Neural crest cell (in vitro differentiated cells): ENCODE measurements at regions not wholly inside any gene's neighbourhood (a gene's known extent, or its start where the extent isn't known, plus 50 kb on each side); places are given as distances from the start of the nearest gene placed in this dataset.
"Not testable (repeated sequence)": the region's sequence is repeated elsewhere in the genome, so short reads cannot be mapped to it uniquely, and the experiment has no call there.

ENCODE experiments used
- DNase-seq: peaks from one replicate; pipeline ENCODE4 v3.0.0; 2021; ENCODE audit warnings: low read depth, mixed read lengths, low spot score
- H3K27ac Mint-ChIP-seq: one replicate; pipeline ENCODE4 v1.8.0; 2021; ENCODE audit warnings: mild to moderate bottlenecking, mixed read lengths; ENCODE audit not compliant: unreplicated experiment
- H3K27me3 Mint-ChIP-seq: 2 replicates; pipeline ENCODE4 v1.8.0; 2021; ENCODE audit warnings: low read depth, mild to moderate bottlenecking, mixed read lengths
- H3K36me3 Mint-ChIP-seq: 2 replicates; pipeline ENCODE4 v1.8.0; 2021; ENCODE audit warnings: low read depth, mild to moderate bottlenecking, mixed read lengths
- H3K4me1 Mint-ChIP-seq: 2 replicates; pipeline ENCODE4 v1.8.0; 2021; ENCODE audit warnings: mixed read lengths
- H3K4me3 Mint-ChIP-seq: one replicate; pipeline ENCODE4 v1.8.0; 2021; ENCODE audit warnings: mild to moderate bottlenecking, mixed read lengths
- H3K9me3 Mint-ChIP-seq: 2 replicates; pipeline ENCODE4 v1.8.0; 2021; ENCODE audit warnings: mixed read lengths
- CTCF ChIP-seq: fragments of 200-600 bp; sonication (generic); conservative IDR thresholded peaks from 2 replicates; pipeline ENCODE4 v1.5.0; 2021; ENCODE audit warnings: antibody characterized with exemption, mild to moderate bottlenecking

- no peak for TF ChIP-seq CTCF
- Mint-ChIP-seq H3K4me1 (peaks cover 10% of the 10 kb centered on the region), H3K27ac (no peak overlapping the region), H3K9me3 (no peaks in the 10 kb centered on the region), H3K36me3 (no peaks in the 10 kb centered on the region), H3K27me3 (no peaks in the 10 kb centered on the region), H3K4me3 (no peak overlapping the region)
- no peak for DNase-seq
Measured at GRCh38 chr2:47295131-47295980, 73.8 kb upstream of the EPCAM start.

GRCh38 chr2:47293976-47294375, 75.1 kb upstream of the EPCAM start:
- no peak for DNase-seq
- no peaks in the 10 kb centered on the region for H3K36me3 Mint-ChIP-seq
- no peaks in the 10 kb centered on the region for H3K9me3 Mint-ChIP-seq
- peak overlapping the region; percentile 9 for H3K27ac Mint-ChIP-seq
- no peaks in the 10 kb centered on the region for H3K27me3 Mint-ChIP-seq
- H3K4me1 Mint-ChIP-seq, result peaks cover 10% of the 10 kb centered on the region
- TF ChIP-seq CTCF, result no peak
- H3K4me3 Mint-ChIP-seq, result no peak overlapping the region

GRCh38 chr2:47288864-47289263, 80.2 kb upstream of the EPCAM start:
- no peaks in the 10 kb centered on the region for H3K9me3 Mint-ChIP-seq
- H3K27me3 Mint-ChIP-seq, result no peaks in the 10 kb centered on the region
- DNase-seq, result no peak
- H3K4me3 Mint-ChIP-seq, result no peak overlapping the region
- TF ChIP-seq CTCF, result no peak
- H3K36me3 Mint-ChIP-seq, result no peaks in the 10 kb centered on the region
- peaks cover 10% of the 10 kb centered on the region for H3K4me1 Mint-ChIP-seq
- H3K27ac Mint-ChIP-seq, result no peak overlapping the region

GRCh38 chr2:47283659-47284058, 85.5 kb upstream of the EPCAM start:
- Mint-ChIP-seq H3K27me3 (no peaks in the 10 kb centered on the region), H3K36me3 (no peaks in the 10 kb centered on the region), H3K9me3 (peaks cover 8% of the 10 kb centered on the region), H3K27ac (peak overlapping the region; percentile 75), H3K4me1 (peaks cover 10% of the 10 kb centered on the region), H3K4me3 (no peak overlapping the region)
- TF ChIP-seq CTCF, result no peak
- no peak for DNase-seq

- Mint-ChIP-seq H3K4me3 (no peak overlapping the region), H3K27me3 (no peaks in the 10 kb centered on the region), H3K27ac (no peak overlapping the region), H3K9me3 (peaks cover 8% of the 10 kb centered on the region), H3K4me1 (peaks cover 8% of the 10 kb centered on the region), H3K36me3 (no peaks in the 10 kb centered on the region)
- TF ChIP-seq CTCF, result no peak
- no peak for DNase-seq
Measured at GRCh38 chr2:47282621-47283272, 86.4 kb upstream of the EPCAM start.

- not testable (repeated sequence) for H3K27me3 Mint-ChIP-seq, H3K4me3 Mint-ChIP-seq, H3K36me3 Mint-ChIP-seq, H3K4me1 Mint-ChIP-seq, DNase-seq, H3K27ac Mint-ChIP-seq, H3K9me3 Mint-ChIP-seq
Measured at GRCh38 chr2:47279525-47279924, 89.6 kb upstream of the EPCAM start.
